BE2C (cell line): ENCODE measurements at regions not wholly inside any gene's neighbourhood (a gene's known extent, or its start where the extent isn't known, plus 50 kb on each side); places are given as distances from the start of the nearest gene placed in this dataset.

Source experiments
- DNase-seq: peaks from one replicate; pipeline ENCODE4 v3.0.0-alpha.2; 2020
- H3K27me3 ChIP-seq: fragments of 250-450 bp; sonication (Bioruptor Pico); 2 replicates; pipeline ENCODE4 v1.5.1; 2020; ENCODE audit warnings: mild to moderate bottlenecking
- H3K36me3 ChIP-seq: fragments of 250-450 bp; sonication (Bioruptor Pico); 2 replicates; pipeline ENCODE4 v1.5.1; 2020; ENCODE audit warnings: mild to moderate bottlenecking
- H3K4me1 ChIP-seq: fragments of 250-450 bp; sonication (Bioruptor Pico); 2 replicates; pipeline ENCODE4 v1.5.1; 2020
- H3K4me3 ChIP-seq: 2 replicates; pipeline ENCODE4 v1.5.1; 2011; ENCODE audit warnings: low read depth, low read length
- H3K9me3 ChIP-seq: fragments of 250-450 bp; sonication (Bioruptor Pico); 2 replicates; pipeline ENCODE4 v1.5.1; 2020
- CTCF ChIP-seq: IDR thresholded peaks from 2 replicates; pipeline ENCODE4 v1.5.1; 2012; ENCODE audit warnings: mild to moderate bottlenecking, low read depth, low read length

- no peak for DNase-seq
- Histone ChIP-seq H3K36me3 (no peaks in the 10 kb centered on the region), H3K4me3 (no peak overlapping the region), H3K9me3 (no peaks in the 10 kb centered on the region; the same call in 1 of the 2 replicates), H3K27me3 (no peaks in the 10 kb centered on the region), H3K4me1 (no peaks in the 10 kb centered on the region)
- TF ChIP-seq CTCF: no peak
These were observed 68.1 kb upstream of the SPIN1 start for GRCh38 chr9:88319936-88320747.

GRCh38 chr9:88313364-88314220, 74.7 kb upstream of the SPIN1 start:
- Histone ChIP-seq H3K4me1 (no peaks in the 10 kb centered on the region), H3K27me3 (no peaks in the 10 kb centered on the region), H3K4me3 (no peak overlapping the region), H3K9me3 (no peaks in the 10 kb centered on the region), H3K36me3 (no peaks in the 10 kb centered on the region)
- no peak for TF ChIP-seq CTCF
- DNase-seq: no peak

- TF ChIP-seq CTCF: no peak
- H3K27me3 ChIP-seq: no peaks in the 10 kb centered on the region
These were observed 75.6 kb upstream of the SPIN1 start for GRCh38 chr9:88312517-88313103.

GRCh38 chr9:88312045-88312444, 76.2 kb upstream of the SPIN1 start:
- no peak overlapping the region for H3K4me3 ChIP-seq
- DNase-seq: no peak
- no peaks in the 10 kb centered on the region for H3K4me1 ChIP-seq
- TF ChIP-seq CTCF: no peak
- no peaks in the 10 kb centered on the region for H3K36me3 ChIP-seq
- no peaks in the 10 kb centered on the region for H3K27me3 ChIP-seq
- no peaks in the 10 kb centered on the region for H3K9me3 ChIP-seq

More at GRCh38 chr9:88312517-88313103, 75.6 kb upstream of the SPIN1 start:
- DNase-seq: no peak
- Histone ChIP-seq H3K9me3 (no peaks in the 10 kb centered on the region), H3K36me3 (no peaks in the 10 kb centered on the region), H3K4me3 (no peak overlapping the region), H3K4me1 (no peaks in the 10 kb centered on the region)

GRCh38 chr9:88310310-88310980, 77.8 kb upstream of the SPIN1 start:
- Histone ChIP-seq H3K4me3 (no peak overlapping the region), H3K36me3 (no peaks in the 10 kb centered on the region), H3K9me3 (no peaks in the 10 kb centered on the region), H3K4me1 (no peaks in the 10 kb centered on the region), H3K27me3 (no peaks in the 10 kb centered on the region)
- DNase-seq: no peak
- no peak for TF ChIP-seq CTCF
